Thymus (tissue), 11 donors: ENCODE measurements at regions not wholly inside any gene's neighbourhood (a gene's known extent, or its start where the extent isn't known, plus 50 kb on each side); places are given as distances from the start of the nearest gene placed in this dataset.

Source experiments
- DNase-seq, 9 donors: peaks; one replicate each; pipeline ENCODE4 v3.0.0-alpha.2; 2013; ENCODE audit warnings: low spot score in 9 of 9, low read depth in 6 of 9, missing footprints in 1 of 9
- H3K27ac ChIP-seq, 2 donors: one replicate each; pipeline ENCODE4 v1.5.1; 2013; ENCODE audit warnings: control low read depth in 1 of 2, low read depth in 1 of 2, low read length in 1 of 2, mild to moderate bottlenecking in 1 of 2, moderate library complexity in 1 of 2
- H3K27me3 ChIP-seq, 2 donors: one replicate each; pipeline ENCODE4 v1.5.1; 2013; ENCODE audit warnings: low read length in 1 of 2; ENCODE audit not compliant: control insufficient read depth in 2 of 2, insufficient read depth in 1 of 2
- H3K36me3 ChIP-seq, 2 donors: one replicate each; pipeline ENCODE4 v1.5.1; 2013; ENCODE audit warnings: low read length in 1 of 2, mild to moderate bottlenecking in 1 of 2, moderate library complexity in 1 of 2; ENCODE audit not compliant: control insufficient read depth in 2 of 2, insufficient read depth in 2 of 2
- H3K4me1 ChIP-seq, 2 donors: one replicate each; pipeline ENCODE4 v1.5.1; 2013; ENCODE audit warnings: low read length in 2 of 2; ENCODE audit not compliant: control insufficient read depth in 2 of 2, insufficient read depth in 2 of 2
- H3K4me3 ChIP-seq, 2 donors: one replicate each; pipeline ENCODE4 v1.5.1; 2013; ENCODE audit warnings: low read length in 2 of 2, control low read depth in 1 of 2, mild to moderate bottlenecking in 1 of 2
- H3K9me3 ChIP-seq, 2 donors: one replicate each; pipeline ENCODE4 v1.5.1; 2013; ENCODE audit warnings: low read length in 1 of 2, mild to moderate bottlenecking in 1 of 2; ENCODE audit not compliant: control insufficient read depth in 2 of 2, insufficient read depth in 1 of 2
- WGBS: extraction: QIAGEN DNeasy Blood & Tissue Kit; methylation state at CpG from one replicate; pipeline ENCODE4 v1.1.7; 2013; 5-methylcytosine and 5-hydroxymethylcytosine counted together
- donor health status: healthy.

- no peak overlapping the region for H3K4me3 ChIP-seq
- no peak for DNase-seq
- no peaks in the 10 kb centered on the region for H3K9me3 ChIP-seq
- 96% methylated on average over 3 of the region's 3 CpGs for WGBS
- no peak overlapping the region for H3K27ac ChIP-seq
- no peaks in the 10 kb centered on the region for H3K36me3 ChIP-seq
- H3K4me1 ChIP-seq = no peaks in the 10 kb centered on the region
- peaks cover 0 to 7% of the 10 kb centered on the region in 2 donors for H3K27me3 ChIP-seq
These were observed 276.3 kb downstream of the CTTN start for GRCh38 chr11:70674605-70675004.

GRCh38 chr11:70675697-70676374 lies 277.5 kb downstream of the CTTN start:
- H3K4me3 ChIP-seq = no peak overlapping the region
- WGBS = 84% methylated on average over 7 of the region's 7 CpGs

GRCh38 chr11:70677232-70677916 lies 279.0 kb downstream of the CTTN start:
- Histone ChIP-seq H3K9me3 (no peaks in the 10 kb centered on the region), H3K4me1 (no peaks in the 10 kb centered on the region), H3K27ac (no peak overlapping the region), H3K27me3 (no peaks in the 10 kb centered on the region), H3K4me3 (no peak overlapping the region), H3K36me3 (no peaks in the 10 kb centered on the region)
- DNase-seq = no peak
- WGBS = 94% methylated on average over 19 of the region's 19 CpGs

More at GRCh38 chr11:70675697-70676374, 277.5 kb downstream of the CTTN start:
- H3K27me3 ChIP-seq = peaks cover 0 to 4% of the 10 kb centered on the region in 2 donors
- no peak for DNase-seq
- no peaks in the 10 kb centered on the region for H3K36me3 ChIP-seq
- H3K27ac ChIP-seq = no peak overlapping the region
- no peaks in the 10 kb centered on the region for H3K4me1 ChIP-seq
- H3K9me3 ChIP-seq = no peaks in the 10 kb centered on the region

GRCh38 chr11:70678931-70679900 lies 280.9 kb downstream of the CTTN start:
- no peaks in the 10 kb centered on the region for H3K27me3 ChIP-seq
- no peaks in the 10 kb centered on the region for H3K36me3 ChIP-seq
- H3K4me1 ChIP-seq = no peaks in the 10 kb centered on the region
- H3K4me3 ChIP-seq = no peak overlapping the region
- WGBS = 95% methylated on average over 29 of the region's 29 CpGs
- no peak overlapping the region for H3K27ac ChIP-seq
- no peak for DNase-seq
- no peaks in the 10 kb centered on the region for H3K9me3 ChIP-seq

GRCh38 chr11:70680781-70681281 lies 282.5 kb downstream of the CTTN start:
- no peaks in the 10 kb centered on the region for H3K4me1 ChIP-seq
- no peak overlapping the region for H3K27ac ChIP-seq
- H3K9me3 ChIP-seq = no peaks in the 10 kb centered on the region
- H3K27me3 ChIP-seq = no peaks in the 10 kb centered on the region
- no peaks in the 10 kb centered on the region for H3K36me3 ChIP-seq
- DNase-seq = no peak
- no peak overlapping the region for H3K4me3 ChIP-seq
- 67% methylated on average over 13 of the region's 13 CpGs for whole genome bisulfite sequencing

GRCh38 chr11:70682056-70682455 lies 283.7 kb downstream of the CTTN start:
- DNase-seq = no peak
- no peak overlapping the region for H3K27ac ChIP-seq
- WGBS = 90% methylated on average over 10 of the region's 10 CpGs
- H3K4me3 ChIP-seq = no peak overlapping the region
- H3K9me3 ChIP-seq = no peaks in the 10 kb centered on the region
- no peaks in the 10 kb centered on the region for H3K27me3 ChIP-seq
- no peaks in the 10 kb centered on the region for H3K36me3 ChIP-seq
- no peaks in the 10 kb centered on the region for H3K4me1 ChIP-seq

GRCh38 chr11:70682760-70683159 lies 284.4 kb downstream of the CTTN start:
- Histone ChIP-seq H3K4me3 (no peak overlapping the region), H3K27ac (no peak overlapping the region), H3K9me3 (no peaks in the 10 kb centered on the region), H3K4me1 (no peaks in the 10 kb centered on the region), H3K36me3 (no peaks in the 10 kb centered on the region), H3K27me3 (no peaks in the 10 kb centered on the region)
- DNase-seq = no peak
- 95% methylated on average over 12 of the region's 12 CpGs for WGBS

- Histone ChIP-seq H3K4me1 (no peaks in the 10 kb centered on the region), H3K27me3 (no peaks in the 10 kb centered on the region), H3K36me3 (no peaks in the 10 kb centered on the region), H3K4me3 (no peak overlapping the region), H3K9me3 (no peaks in the 10 kb centered on the region), H3K27ac (no peak overlapping the region)
- WGBS = 77% methylated on average over 6 of the region's 6 CpGs
- DNase-seq = no peak
These were observed 289.4 kb downstream of the CTTN start for GRCh38 chr11:70687716-70688115.
